GM21360 (cell line): ENCODE measurements at regions not wholly inside any gene's neighbourhood (a gene's known extent, or its start where the extent isn't known, plus 50 kb on each side); places are given as distances from the start of the nearest gene placed in this dataset.
"Not testable (repeated sequence)": the region's sequence is repeated elsewhere in the genome, so short reads cannot be mapped to it uniquely, and the experiment has no call there.

ENCODE experiments used
- ATAC-seq: cut with Tn5 transposase; IDR thresholded peaks from one replicate; pipeline ENCODE4 v1.9.1; 2021; ENCODE audit warnings: mild to moderate bottlenecking, moderate library complexity; ENCODE audit not compliant: unreplicated experiment

DNA sequence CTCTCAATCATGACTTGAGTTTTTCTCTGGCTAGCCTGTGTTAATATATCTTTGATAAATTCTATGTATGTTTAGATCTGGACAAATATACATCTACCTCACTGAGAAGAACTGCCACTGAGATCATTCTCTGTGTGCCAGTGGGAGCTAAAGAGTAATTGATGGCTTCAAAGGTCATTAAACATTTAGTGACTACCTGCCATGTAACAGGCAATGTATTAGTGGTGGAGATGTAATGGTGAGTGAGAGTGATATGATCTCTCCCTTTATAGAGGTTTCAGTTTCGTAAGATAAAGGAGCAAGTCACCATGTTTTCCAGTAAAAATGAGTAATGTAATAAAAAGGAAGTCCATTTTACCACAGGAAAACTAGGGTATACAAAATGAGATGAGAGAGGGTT lies 235.8 kb upstream of the CDH8 start:
- no peak for ATAC-seq

DNA sequence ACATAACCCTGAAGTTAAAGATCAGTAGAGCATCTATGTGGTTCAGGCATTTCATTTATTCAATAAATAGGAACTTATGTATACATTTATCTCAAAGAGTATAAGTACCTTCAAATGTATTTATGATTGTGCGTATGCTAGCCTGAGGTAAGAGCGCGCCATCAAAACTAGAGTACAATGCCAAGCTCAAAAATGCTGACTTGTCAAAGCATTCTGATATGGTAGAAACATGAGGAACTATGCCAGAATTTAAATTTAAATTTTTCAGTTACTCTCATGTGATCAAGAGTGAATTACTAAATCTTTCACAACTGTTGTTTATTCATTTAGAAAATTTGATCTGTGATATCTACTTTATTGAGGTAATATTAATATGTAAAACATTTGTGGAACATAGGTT lies 225.5 kb upstream of the CDH8 start:
- ATAC-seq, result no peak

DNA sequence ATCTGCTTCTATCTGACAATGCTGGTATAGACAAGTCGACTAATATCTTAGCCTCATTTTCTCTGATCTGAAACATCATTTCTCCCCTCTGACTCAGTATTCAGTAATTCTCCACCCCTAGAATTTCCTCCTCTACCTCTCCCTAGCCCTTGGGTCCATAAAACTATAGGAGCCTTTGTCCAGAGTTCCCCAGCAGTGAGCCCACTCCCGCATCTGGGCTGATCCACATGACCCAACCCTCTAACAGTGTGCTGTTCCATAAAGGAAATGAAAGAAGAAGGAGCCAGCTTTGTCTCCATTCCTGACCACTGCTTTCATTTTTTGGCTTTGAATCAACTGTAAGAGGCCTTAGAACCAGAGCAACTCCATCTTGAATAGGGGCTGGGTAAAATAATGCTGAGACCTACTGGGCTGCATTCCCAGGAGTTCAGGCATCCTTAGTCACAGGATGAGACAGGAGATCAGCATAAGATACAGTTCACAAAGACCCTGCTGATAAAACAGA lies 222.7 kb upstream of the CDH8 start:
- not testable (repeated sequence) for ATAC-seq

DNA sequence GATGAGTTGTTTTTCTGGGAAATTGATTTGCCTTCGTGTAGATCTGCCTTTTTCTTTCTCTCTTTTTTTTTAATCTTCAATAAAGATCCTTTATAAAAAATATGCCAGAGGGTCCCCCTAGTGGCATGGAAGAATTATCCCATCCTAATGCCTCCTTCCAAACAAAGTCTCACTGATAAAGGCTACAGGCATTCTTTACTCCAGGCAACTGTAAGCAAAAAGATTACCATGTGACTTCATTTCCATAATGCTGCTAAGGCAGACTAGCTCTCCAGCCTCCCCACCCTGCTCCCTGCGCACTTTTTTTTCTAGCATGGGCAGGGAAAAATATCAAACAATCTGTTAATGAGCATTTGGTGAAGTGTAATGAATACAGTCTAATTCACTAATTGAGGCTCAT lies 220.2 kb upstream of the CDH8 start:
- no peak for ATAC-seq

DNA sequence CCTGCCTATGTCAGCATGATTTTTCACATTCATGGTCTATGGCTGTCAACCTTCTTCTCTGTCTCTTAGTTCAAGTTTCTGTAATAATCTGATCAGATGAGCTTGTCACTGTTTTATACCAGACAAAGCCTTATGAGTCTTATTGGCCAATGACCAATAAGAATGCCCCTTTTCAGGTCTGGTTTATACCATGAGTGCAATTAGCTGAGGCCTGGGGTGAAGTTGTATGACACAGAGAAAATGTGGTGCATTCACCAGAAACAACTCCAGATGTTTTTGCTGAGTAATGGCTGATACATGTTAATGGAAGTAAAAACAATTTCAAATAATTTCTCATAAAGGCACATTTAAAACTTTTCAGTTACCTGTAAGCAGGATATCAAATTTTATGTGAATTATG lies 218.6 kb upstream of the CDH8 start:
- no peak for ATAC-seq

DNA sequence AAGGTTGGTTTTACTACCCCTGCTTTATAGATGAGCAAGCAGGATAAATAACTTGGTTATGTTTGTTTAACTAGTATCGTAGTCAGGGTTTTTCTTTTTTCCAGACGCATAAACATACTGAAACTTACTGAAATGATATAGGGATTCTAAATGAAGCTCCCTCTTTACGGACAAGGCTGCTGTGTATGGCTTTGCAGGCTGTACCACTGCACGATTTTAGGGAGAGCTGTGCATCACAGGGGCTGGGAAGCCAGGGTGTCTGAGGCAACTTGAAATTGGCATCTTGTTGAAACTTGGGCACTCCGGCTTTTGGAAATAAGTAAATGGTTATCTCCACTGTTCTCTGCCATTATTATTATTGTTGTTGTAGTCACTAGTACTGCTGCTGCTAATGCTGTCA lies 218.1 kb upstream of the CDH8 start:
- no peak for ATAC-seq

DNA sequence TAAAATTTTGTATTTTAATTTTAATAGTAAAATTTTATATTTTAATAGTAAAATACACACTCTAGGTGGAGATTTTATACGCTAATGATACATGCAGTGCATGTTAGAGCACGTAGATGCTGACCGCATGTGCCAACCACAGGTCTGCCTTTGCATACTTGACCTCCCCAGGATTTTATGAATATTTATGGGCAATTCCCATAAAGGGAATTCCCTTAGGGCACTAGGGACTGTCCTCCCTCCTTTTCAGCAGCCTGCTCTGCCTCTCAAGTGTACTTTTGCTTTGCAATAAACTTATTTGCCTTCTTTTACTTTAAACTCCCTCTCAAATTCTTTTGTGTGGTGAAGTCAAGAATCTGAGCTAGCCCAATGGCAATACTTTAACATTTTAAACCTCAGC lies 217.7 kb upstream of the CDH8 start:
- no peak for ATAC-seq

DNA sequence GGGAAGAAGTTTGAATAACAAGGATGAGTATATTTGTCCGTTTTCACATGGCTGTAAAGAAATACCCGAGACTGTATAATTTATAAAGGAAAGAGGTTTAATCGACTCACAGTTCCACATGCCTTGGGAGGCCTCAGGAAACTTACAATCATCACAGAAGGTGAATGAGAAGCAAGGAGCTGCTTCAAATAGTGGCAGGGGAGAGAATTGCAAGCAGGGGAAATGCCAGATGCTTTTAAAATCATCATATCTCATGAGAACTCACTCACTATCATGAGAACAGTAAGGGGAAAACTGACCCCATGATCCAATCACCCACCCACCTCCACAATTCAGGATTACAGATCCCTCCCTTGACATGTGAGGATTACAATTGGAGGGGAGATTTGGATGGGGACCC lies 212.8 kb upstream of the CDH8 start:
- no peak for ATAC-seq

DNA sequence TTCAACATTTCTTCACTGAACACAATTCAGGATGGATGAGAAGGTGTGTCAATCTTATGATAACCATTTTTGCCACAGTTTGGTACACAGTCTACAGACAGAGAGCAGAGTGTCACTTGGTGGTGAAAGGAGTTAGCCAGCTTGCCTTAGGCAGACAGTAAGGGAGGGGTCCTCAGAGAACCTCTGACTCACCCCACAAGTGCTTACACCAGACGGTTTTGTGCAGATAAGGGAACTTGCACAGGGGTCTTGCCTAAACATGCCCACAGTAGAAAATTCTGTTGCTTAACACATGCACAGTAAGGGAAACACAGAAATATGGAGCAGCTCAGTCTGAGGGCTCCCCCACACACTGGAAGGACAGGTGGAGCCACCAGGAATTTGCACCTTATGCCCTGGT lies 204.5 kb upstream of the CDH8 start:
- no peak for ATAC-seq

DNA sequence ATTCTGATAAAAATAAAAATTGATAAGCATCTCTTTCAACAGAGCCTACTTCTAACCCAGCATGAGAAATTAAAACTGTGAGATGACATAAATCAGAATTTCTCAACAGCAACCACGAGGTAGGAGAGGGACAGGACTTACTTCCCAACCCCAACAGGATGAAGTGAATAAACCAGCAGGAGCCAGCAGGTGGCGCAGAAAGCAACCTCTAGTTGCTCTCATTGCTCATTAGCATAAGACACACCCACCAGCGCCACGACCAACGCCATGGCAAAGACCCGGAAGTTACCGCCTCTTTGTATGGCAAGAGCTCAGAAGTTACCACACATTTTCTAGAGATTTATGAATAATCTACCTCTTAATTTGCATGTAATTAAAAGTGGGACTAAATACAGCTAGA lies 189.4 kb upstream of the CDH8 start:
- peak; percentile 94 for ATAC-seq

DNA sequence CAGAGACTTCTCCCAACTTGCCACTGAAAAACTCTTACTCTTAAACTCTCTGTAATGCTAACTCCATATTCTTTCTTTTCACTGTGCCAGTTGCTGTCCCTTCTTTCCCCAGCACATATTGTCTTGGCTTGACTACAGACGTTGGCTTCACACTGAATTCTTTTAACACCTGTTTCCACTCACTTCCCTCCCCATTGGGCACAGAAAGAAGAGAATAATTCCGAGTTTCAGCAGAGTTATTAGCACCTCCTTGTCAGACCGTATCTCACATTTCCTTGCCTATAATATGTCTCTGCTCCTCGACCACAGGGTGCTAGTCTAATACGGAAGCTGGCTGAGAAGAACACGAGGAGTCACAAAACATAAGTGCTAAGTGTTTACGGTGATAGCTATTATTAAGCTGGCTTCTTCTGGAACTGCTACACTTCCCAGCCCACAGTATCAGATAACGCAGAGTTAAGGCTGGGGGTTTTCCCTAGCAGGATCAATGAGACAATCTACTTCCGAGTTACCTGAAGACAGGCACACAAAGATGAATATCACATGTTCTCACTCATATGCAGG lies 188.5 kb upstream of the CDH8 start:
- no peak for ATAC-seq

DNA sequence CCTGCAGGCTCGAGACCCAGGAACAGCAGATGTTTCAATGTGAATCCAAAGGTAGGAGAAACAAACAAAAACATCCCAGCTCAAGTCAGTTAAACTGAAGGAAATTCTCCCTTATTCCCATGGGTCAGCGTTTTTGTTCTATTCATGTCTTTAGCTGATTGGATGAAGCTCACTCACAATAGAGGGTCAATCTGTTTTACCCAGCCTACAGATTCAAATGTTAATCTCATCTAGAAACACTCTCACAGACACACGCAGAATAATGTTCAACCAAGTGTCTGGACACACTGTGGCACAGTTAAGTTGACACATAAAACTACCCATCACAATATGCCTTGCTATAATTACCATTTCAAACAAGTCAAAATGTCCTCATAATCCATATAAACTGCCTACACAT lies 180.6 kb upstream of the CDH8 start:
- no peak for ATAC-seq

DNA sequence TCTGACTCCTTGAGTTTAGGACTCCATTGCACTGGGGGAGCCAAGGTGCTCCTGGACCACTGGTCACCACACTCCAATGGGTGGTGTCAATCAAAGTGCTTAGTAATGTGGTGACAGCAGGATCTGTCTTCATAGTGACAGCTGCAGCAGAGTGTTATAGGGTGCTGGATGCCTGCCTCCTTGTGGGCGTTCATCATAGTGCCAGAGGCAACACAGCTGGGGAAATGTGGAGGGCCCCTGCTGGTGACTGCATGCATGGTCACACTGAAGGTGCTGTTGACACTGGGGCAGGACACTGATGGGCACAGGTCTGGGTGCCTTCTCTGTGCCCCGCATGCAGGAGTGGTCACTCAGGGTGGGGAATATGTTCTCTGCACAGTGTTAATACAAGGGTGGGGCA lies 177.5 kb upstream of the CDH8 start:
- ATAC-seq, result no peak

DNA sequence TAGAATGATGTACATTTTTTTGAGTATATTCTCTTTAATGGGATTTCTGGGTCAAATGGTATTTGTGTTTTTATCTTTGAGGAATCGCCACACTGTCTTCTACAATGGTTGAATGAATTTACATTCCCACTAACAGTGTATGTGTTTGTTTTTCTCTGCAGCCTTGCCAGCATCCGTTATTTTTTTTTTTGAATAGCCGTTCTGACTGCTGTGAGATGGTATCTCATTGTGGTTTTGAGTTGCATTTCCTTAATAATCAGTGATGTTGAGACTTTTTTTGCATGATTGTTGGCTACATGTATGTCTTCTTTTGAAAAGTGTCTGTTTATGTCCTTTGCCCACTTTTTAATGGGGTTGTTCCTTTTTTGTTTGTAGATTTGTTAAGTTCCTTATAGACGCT lies 172.7 kb upstream of the CDH8 start:
- ATAC-seq, result no peak

DNA sequence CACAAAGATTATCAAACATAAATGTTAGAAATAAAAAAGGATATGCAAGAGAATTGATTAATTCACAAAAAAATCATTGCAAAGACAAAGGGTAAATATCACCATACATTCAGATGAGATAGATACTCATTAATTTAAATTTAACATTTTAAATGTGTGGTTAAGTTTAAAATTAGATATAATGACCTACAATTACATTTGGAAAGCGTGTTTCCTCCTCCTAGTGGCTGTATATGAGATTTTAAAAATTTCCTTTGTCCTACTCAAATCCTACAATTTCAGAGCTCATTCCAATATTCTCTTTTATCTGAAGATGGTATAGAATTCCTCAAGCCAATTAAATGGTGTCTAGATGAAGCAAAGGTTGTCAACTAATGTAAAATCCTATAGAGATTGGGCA lies 169.2 kb upstream of the CDH8 start:
- ATAC-seq, result no peak

DNA sequence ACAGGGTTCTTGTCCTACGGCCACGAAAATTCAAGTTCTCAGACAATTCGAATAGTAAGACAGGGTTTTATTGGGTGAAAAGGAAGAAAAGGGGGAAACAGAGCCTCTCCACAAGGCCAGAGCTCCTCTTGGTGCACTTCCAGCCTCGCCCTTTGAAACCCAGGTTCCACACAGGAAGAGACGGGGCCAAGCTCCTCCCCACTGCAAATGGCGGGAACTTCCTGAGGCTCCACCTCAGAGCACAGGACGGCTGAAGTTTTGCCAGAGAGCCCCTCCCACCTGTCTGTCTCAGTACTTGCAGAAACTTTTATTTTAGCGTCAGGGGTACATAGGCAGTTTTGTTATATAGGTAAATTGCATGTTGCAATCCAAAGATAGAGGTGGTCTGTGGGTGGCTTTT lies 165.7 kb upstream of the CDH8 start:
- ATAC-seq, result no peak

DNA sequence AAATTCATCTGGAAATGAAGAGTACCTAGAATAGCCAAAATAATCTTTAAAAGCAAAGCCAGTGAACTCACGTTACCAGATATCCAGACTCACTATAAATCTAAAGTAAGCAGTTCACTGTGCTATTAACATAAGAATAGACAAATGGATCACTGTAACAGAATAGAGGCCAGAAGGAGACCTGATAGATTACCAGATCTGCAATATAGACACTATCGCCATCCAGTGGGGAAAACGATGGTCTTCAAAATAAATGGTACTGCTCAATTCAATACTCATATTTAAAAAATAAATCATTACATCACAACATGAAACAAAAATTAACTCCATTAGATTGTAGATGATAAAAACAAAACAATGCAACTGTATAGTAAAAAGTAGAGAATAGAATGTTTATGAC lies 158.6 kb upstream of the CDH8 start:
- no peak for ATAC-seq

DNA sequence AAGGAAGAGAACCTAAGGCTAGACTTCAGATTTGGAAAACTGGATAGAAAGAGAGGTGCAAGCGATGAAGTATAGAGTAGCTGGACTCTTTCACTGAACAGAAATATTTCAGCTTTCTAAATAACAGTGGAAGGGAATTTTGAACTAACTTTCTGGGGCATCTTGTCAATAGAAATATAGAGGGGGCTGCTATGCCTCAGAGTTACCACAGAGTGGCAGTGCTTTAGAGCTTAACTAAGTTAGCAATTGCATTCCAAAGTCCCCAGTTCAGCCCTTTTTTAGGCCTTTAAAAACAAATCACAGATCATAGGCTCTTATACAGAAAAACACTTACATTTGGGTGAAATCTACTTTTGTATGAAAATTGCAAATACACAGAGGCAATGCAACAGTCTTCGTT lies 154.2 kb upstream of the CDH8 start:
- ATAC-seq, result no peak

DNA sequence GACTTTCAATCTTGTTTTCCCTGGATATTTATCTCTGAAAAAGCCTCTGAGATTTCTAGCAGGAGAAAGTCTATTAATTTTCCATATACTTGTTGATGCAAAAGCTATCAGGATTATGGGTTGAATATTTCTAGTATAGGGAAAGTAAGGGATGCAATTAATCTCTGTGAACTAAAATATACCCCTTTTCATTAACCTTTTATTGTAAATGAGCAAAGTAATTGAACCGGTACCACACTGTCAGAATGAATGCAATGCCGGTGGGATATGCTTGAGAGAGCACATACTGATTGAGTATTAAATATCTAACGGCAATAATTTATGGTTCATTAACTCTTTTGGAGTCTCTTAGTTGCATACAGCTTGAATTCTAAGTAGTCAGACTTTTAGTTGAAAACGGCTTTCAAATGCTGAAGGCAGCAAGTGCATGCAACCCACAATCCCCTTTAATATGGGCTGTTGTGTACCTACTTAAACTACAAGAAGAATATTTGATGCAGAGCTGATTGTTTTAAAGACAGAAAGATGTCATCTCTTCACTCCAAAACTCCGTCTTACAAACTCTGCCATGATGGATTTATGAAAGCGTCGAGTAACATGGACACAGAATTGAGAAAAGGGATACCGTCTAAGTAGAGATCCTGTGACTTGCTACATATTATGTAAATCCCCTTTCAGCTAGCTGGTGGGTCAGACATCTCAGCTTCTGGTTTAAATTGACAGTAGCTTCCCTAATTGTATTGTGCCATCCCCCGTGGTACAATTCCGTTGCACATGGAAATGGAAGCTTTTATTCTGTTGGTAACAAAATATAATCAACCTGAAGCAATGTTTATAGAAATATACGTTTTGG lies 141.3 kb upstream of the CDH8 start:
- ATAC-seq, result no peak

DNA sequence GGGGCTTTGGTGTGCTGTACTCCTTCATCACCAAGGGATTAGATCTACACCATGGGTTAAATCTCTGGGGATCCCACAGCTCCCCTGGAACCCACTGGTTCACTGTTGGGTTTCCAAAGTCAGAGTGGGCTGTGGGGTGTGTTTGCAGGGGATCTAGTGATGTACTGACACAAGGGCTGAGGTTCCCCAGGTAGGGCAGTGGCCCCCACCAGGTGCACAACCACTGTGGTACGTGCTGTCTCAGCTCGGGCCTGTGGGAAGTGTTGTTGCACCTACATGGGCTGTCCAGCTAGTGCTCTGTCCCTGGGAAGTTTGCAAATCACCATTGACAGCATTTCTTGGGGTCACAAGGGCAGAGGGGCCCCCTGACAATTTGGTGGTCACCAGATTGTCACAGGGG lies 134.4 kb upstream of the CDH8 start:
- no peak for ATAC-seq

DNA sequence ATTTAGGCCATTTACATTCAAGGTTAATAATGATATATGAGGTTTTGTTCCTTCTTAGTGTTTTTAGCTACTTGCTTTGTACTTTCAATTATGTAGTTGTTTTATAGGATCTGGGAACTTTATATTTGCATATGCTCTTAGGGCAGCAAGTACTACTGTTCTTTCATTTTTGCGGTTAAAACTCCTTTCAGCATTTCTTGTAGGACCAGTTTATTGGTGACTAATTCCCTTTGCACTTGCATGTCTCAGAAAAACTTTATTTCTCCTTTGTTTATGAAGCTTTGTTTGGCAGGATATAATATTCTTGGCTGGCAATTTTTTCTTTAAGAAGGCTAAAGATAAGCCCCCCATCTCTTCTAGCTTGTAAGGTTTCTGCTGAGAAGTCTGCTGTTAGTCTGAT lies 131.3 kb upstream of the CDH8 start:
- ATAC-seq, result no peak

DNA sequence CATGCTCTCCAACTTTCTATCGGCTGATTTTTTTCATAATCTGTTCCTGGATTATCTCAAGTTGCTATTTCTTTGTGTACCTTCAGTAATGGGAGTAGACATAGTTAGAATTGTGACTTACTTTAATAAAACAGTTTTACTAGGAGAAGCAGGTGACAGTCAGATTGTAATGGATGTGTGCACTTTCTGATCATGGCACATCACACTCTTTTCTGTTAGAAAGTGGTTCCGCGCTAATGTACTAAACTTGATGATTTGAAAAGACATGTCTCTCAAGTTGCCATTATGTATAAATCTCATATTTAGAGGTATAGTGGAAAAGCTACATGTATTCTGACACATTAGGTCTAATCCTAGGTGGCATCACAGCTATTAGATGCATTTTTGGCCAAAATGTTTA lies 121.3 kb upstream of the CDH8 start:
- ATAC-seq, result no peak

DNA sequence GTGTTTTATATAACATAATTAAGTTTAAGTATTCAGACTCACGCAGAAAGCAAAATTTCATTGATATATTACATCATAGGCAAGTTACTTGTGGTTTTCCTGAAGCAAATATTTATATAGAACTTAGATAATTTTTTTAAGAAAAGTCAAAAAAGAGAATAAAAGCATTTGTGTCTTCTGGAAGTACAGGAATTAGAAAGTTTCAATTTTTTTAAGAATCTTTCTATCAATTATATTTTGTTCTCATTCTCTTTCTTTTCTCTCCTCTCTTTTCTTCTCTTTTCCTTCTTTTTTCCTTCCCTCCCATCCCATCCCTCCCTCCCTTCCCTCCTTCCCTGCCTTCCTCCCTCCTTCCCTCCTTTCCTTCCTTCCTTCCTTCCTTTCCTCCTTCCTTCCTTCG lies 120.7 kb upstream of the CDH8 start:
- ATAC-seq, result no peak
